ENCODE measurements at regions not wholly inside any gene's neighbourhood (a gene's known extent, or its start where the extent isn't known, plus 50 kb on each side); places are given as distances from the start of the nearest gene placed in this dataset.

DNA sequence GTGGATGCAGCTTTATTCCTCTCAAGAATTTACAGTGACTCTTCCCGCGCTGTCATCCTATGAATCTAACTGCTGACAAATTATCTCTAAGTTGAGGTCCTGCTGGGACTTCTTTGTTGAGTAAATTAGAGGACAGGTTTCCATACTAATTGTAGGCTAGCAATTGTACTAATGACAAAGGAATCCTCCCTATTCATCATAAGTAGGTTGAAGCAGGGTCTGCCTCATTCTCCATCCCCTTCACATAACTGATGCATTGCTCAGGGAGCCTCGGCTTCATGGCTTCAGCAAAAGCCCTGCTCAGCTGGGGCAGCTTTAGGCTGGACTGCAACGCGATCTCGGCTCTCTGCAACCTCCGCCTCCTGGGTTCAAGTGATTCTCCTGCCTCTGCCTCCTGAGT lies 83.1 kb upstream of the IRX6 start:
- intact Hi-C loops (cut with DNase I): no loop called here
- Histone ChIP-seq H3K36me3 (no peaks in the 10 kb centered on the region), H3K4me1 (no peaks in the 10 kb centered on the region), H3K27ac (no peak overlapping the region), H3K9me3 (no peaks in the 10 kb centered on the region), H3K4me3 (no peak overlapping the region), H3K27me3 (peaks cover 0 to 7% (median 0%) of the 10 kb centered on the region in 3 donors)
- TF ChIP-seq POLR2AphosphoS5 (IDR thresholded peaks at IDR 0.05) (no peak), EP300 (IDR thresholded peaks at IDR 0.05) (no peak)
- TF ChIP-seq, protein P1, sequence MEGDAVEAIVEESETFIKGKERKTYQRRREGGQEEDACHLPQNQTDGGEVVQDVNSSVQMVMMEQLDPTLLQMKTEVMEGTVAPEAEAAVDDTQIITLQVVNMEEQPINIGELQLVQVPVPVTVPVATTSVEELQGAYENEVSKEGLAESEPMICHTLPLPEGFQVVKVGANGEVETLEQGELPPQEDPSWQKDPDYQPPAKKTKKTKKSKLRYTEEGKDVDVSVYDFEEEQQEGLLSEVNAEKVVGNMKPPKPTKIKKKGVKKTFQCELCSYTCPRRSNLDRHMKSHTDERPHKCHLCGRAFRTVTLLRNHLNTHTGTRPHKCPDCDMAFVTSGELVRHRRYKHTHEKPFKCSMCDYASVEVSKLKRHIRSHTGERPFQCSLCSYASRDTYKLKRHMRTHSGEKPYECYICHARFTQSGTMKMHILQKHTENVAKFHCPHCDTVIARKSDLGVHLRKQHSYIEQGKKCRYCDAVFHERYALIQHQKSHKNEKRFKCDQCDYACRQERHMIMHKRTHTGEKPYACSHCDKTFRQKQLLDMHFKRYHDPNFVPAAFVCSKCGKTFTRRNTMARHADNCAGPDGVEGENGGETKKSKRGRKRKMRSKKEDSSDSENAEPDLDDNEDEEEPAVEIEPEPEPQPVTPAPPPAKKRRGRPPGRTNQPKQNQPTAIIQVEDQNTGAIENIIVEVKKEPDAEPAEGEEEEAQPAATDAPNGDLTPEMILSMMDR (IDR thresholded peaks at IDR 0.05): no peak
- no peak for DNase-seq
- WGBS, 2 donors: 79 to 88% methylated on average over 7 of the region's 7 CpGs

GRCh38 chr16:55242667-55243066 lies 81.3 kb upstream of the IRX6 start:
- no peaks in the 10 kb centered on the region for H3K9me3 ChIP-seq
- H3K4me3 ChIP-seq: no peak overlapping the region
- H3K36me3 ChIP-seq: no peaks in the 10 kb centered on the region
- TF ChIP-seq POLR2A (IDR thresholded peaks at IDR 0.05): no peak
- TF ChIP-seq, protein P1 (IDR thresholded peaks at IDR 0.05): no peak
- no peak for TF ChIP-seq POLR2AphosphoS5 (IDR thresholded peaks at IDR 0.05)
- no peak for TF ChIP-seq EP300 (IDR thresholded peaks at IDR 0.05)
- no peaks in the 10 kb centered on the region for H3K27me3 ChIP-seq
- DNase-seq: no peak
- no peak overlapping the region for H3K27ac ChIP-seq
- WGBS, 2 donors: 83 to 85% methylated on average over 3 of the region's 3 CpGs
- no peaks in the 10 kb centered on the region for H3K4me1 ChIP-seq
- intact Hi-C loops (cut with DNase I): no loop called here

DNA sequence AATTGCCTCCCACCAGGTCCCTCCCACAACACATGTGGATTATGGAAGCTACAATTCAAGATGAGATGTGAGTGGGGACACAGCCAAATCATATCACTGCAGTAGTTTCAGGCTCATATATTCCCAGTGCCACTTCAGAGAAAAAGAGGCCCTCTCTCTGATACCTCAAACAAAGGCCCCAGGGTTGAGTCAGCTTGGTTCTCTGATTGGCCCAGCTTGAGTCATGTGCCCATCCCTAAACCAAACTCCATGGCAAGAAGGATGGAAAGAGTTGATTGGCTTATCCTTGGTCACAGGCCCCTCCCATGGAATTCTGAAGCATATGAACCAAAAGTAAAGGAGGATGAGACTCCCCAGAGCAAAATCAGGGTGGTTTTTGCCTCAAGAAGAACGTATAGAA lies 75.9 kb upstream of the IRX6 start:
- Histone ChIP-seq H3K4me3 (no peak overlapping the region), H3K27ac (no peak overlapping the region), H3K9me3 (no peaks in the 10 kb centered on the region), H3K36me3 (no peaks in the 10 kb centered on the region), H3K27me3 (no peaks in the 10 kb centered on the region), H3K4me1 (no peaks in the 10 kb centered on the region)
- WGBS, 2 donors: 9 to 49% methylated on average over 1 of the region's 1 CpG
- TF ChIP-seq, protein P1 (IDR thresholded peaks at IDR 0.05): no peak
- TF ChIP-seq POLR2A (IDR thresholded peaks at IDR 0.05) (no peak), EP300 (IDR thresholded peaks at IDR 0.05) (no peak), POLR2AphosphoS5 (IDR thresholded peaks at IDR 0.05) (no peak)
- DNase-seq: no peak
- intact Hi-C loops (cut with DNase I): no loop called here

DNA sequence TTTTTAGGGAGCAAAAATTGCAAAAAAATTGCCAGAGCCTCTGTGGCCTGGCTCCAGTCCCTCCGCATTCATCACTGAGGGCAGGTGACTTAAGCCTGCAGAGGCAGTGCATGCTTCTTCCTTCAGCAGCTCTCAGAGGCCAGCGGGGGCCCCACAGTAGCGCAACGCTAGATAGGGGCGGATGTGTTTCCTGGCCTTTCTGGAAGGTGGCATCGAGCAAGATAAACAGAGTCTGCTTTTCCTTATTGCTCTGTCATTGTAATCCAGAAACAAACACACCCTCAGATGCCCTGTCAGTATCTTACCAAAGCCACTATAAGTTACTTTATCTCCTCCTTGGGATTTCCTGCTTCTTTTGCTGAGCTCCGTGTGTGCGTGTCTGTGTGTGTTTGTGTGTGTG lies 75.5 kb upstream of the IRX6 start:
- Histone ChIP-seq H3K27ac (no peak overlapping the region), H3K36me3 (no peaks in the 10 kb centered on the region), H3K27me3 (no peaks in the 10 kb centered on the region), H3K4me1 (no peaks in the 10 kb centered on the region), H3K4me3 (no peak overlapping the region), H3K9me3 (no peaks in the 10 kb centered on the region)
- TF ChIP-seq, protein P1 (IDR thresholded peaks at IDR 0.05): no peak
- TF ChIP-seq POLR2A (IDR thresholded peaks at IDR 0.05): no peak
- TF ChIP-seq EP300 (IDR thresholded peaks at IDR 0.05): no peak
- no peak for TF ChIP-seq POLR2AphosphoS5 (IDR thresholded peaks at IDR 0.05)
- WGBS, 2 donors: 6 to 20% methylated on average over 8 of the region's 8 CpGs
- DNase-seq: no peak
- intact Hi-C loops (cut with DNase I): no loop called here

DNA sequence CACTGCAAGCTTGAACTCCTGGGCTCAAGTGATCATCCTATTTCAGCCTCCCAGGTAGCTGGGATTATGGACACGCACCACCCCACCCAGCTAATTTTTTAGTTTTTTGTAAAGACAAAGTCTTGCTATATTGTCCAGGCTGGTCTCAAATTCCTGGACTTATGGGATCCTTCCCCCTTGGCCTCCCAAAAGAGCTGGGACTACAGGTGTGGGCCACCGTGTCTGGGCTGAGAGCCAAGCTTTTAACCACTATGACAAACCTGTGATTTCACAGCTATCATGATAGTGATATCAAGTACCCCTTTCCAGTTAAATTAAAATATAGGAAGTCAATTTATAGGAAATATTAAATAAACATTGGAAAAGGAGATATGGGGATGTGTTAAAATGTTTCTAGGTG lies 74.6 kb upstream of the IRX6 start:
- Histone ChIP-seq H3K36me3 (no peaks in the 10 kb centered on the region), H3K4me1 (no peaks in the 10 kb centered on the region), H3K27ac (no peak overlapping the region), H3K27me3 (no peaks in the 10 kb centered on the region), H3K4me3 (no peak overlapping the region), H3K9me3 (no peaks in the 10 kb centered on the region)
- no peak for DNase-seq
- TF ChIP-seq POLR2AphosphoS5 (IDR thresholded peaks at IDR 0.05) (no peak), POLR2A (IDR thresholded peaks at IDR 0.05) (no peak), EP300 (IDR thresholded peaks at IDR 0.05) (no peak)
- TF ChIP-seq, protein P1 (IDR thresholded peaks at IDR 0.05): no peak
- 58 to 80% methylated on average over 2 of the region's 2 CpGs for whole genome bisulfite sequencing, 2 donors
- intact Hi-C loops (cut with DNase I): no loop called here

All from sigmoid colon (tissue), 6 donors.